ENCODE measurements at regions not wholly inside any gene's neighbourhood (a gene's known extent, or its start where the extent isn't known, plus 50 kb on each side); places are given as distances from the start of the nearest gene placed in this dataset.

GRCh38 chr20:48017509-48017908 is 232.2 kb upstream of the SULF2 start:
- no peak for TF ChIP-seq CTCF (IDR thresholded peaks at IDR 0.05)
- TF ChIP-seq POLR2A (IDR thresholded peaks at IDR 0.05): no peak

Measured in body of pancreas (tissue), 4 donors.